AG09319 (cell line): ENCODE measurements at regions not wholly inside any gene's neighbourhood (a gene's known extent, or its start where the extent isn't known, plus 50 kb on each side); places are given as distances from the start of the nearest gene placed in this dataset.
"Not testable (repeated sequence)": the region's sequence is repeated elsewhere in the genome, so short reads cannot be mapped to it uniquely, and the experiment has no call there.

Source experiments
- DNase-seq: peaks from one replicate; pipeline ENCODE4 v3.0.0-alpha.2; 2010; ENCODE audit warnings: low read depth; ENCODE audit errors: extremely low read depth
- TF ChIP-seq, protein P1 (sequence below): IDR thresholded peaks from 2 replicates; pipeline ENCODE4 v1.5.1; 2011; ENCODE audit warnings: low read depth, mild to moderate bottlenecking, inconsistent platforms, low read length, moderate library complexity

DNA sequence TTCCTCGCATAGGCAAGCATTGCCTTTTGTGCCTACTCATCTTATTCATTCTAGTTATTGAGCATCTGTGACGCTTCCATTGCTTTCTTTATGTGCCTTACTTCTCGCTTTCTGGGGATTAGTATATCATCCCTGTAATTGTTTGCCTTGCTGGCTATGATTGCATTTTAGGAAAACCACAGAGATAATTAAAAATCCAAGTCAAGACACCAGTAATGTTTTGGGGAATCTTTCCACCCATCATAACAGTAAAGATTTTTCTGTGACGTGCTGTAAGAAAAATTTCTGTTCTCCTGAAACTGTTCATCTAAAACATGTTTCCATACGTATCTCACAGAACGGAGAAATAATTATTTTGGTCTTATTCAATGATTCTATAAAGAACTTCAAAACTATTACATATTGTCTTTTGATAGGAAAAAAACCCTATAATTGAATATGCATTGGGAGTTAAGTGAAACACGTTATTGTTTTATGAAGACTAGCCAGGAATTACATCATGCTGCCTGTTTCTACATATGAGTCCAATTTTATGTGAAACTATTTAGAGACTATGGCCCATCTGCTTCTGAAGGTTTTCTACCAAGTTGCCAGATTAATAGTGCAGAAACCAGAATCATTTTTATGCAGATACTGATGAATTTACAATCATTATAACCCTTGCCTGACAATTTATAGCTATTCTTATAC, 133.7 kb upstream of the FIBIN start:
- DNase-seq = no peak
- TF ChIP-seq, protein P1, sequence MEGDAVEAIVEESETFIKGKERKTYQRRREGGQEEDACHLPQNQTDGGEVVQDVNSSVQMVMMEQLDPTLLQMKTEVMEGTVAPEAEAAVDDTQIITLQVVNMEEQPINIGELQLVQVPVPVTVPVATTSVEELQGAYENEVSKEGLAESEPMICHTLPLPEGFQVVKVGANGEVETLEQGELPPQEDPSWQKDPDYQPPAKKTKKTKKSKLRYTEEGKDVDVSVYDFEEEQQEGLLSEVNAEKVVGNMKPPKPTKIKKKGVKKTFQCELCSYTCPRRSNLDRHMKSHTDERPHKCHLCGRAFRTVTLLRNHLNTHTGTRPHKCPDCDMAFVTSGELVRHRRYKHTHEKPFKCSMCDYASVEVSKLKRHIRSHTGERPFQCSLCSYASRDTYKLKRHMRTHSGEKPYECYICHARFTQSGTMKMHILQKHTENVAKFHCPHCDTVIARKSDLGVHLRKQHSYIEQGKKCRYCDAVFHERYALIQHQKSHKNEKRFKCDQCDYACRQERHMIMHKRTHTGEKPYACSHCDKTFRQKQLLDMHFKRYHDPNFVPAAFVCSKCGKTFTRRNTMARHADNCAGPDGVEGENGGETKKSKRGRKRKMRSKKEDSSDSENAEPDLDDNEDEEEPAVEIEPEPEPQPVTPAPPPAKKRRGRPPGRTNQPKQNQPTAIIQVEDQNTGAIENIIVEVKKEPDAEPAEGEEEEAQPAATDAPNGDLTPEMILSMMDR = no peak

DNA sequence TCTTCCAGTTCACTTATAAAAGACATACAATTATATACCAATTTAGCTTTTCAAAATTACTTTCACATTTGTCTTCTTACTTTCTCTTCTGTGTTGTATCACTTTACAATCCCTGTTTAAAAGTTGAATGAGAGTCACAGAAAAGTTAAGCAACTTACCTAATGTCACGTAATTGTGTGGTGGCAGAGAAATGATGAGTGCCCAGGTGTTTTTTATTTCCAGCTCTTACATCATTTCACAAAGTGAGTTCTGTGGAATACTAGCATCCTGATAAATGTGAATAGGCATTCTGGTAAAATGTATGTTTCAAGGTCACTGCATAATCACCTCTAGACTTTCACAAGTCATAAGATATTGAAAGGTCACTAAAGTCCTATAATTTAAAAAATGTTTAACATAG, 133.0 kb upstream of the FIBIN start:
- TF ChIP-seq, protein P1 = no peak
- no peak for DNase-seq

DNA sequence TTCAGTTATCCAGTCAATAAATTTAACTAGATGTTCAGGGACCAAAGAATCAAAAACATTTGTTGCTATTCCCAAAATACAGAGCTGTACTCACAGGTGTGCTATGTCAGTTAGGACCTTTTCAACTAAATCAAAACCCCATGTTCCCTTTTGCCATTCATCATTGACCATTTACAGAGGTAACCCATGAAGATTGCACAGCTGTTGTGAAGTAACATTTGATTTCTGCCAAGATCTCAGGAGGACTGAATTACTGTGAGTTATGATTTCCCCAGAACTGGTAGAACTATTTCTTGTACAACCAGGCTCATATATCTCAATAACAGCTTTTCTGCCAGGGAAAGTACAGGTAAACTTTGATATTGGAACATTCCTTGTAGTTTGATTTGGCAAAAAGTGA, 131.1 kb upstream of the FIBIN start:
- no peak for DNase-seq
- TF ChIP-seq, protein P1 = no peak

DNA sequence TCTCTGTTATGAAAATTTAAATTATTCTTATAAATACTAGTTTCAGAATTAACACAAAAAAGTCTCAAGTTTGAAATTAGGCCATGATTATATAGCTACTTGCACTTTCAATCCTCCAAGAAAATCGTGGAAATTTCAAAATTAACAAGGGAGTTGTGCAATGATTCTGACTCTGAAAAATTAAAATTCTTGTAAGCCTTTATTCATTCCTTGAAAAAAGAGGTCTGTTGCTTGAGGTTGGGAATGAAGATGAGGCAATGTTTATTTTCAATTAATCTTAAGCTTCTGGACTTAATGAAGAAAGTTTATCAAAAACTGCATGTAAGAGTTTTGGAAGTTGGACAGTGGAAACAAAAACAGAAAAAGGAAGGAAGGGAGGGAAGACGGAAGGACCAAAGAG, 128.2 kb upstream of the FIBIN start:
- DNase-seq = no peak

DNA sequence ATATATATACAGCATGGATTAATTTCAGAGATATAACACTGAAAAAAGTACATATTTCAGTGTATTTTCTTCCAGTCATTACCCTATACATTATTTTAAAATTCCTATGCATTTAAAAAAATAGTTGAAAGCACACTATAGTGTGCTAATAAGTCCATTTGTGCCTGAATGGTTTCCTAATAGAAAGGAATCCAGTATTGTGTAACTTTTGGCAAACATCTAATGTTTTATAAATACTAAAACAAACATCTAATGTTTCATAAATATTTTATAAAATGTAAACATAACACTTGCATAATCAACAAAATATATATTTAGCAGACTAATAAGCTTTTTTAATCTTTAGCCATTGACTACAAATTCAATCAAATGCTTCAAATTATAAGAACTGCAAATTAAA, 126.6 kb upstream of the FIBIN start:
- no peak for DNase-seq
- TF ChIP-seq, protein P1 = no peak

More for the DNA sequence above, 128.2 kb upstream of the FIBIN start:
- TF ChIP-seq, protein P1 = no peak

DNA sequence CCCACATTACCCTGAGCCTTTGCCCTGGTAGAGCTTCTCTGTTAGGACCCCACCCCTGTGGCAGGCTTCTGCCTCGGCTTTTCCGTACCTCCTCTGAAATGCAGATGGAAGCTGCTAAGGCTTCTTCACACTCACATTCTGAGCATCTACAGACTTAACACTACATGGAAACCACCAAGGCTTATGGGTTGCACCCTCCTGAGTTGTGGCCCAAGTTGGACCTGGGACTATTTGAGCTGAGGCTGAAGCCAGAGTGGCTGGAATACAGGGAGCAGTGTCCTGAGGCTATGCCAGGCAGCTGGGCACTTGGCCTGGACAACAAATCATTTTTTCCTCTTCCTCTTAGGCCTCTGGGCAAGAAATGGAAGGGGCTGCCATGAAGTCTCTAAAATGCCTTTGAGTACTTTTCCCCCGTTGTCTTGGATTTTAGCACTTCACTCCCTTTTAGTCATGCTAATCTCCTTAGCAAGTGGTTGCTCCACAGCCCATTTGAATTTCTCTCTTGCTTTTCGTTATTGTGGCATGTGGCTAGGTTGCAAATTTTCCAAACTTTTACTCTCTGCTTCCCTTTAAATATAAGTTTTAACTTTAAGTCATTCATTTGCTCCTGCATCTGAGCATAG, 114.8 kb upstream of the FIBIN start:
- no peak for DNase-seq
- TF ChIP-seq, protein P1 = no peak

DNA sequence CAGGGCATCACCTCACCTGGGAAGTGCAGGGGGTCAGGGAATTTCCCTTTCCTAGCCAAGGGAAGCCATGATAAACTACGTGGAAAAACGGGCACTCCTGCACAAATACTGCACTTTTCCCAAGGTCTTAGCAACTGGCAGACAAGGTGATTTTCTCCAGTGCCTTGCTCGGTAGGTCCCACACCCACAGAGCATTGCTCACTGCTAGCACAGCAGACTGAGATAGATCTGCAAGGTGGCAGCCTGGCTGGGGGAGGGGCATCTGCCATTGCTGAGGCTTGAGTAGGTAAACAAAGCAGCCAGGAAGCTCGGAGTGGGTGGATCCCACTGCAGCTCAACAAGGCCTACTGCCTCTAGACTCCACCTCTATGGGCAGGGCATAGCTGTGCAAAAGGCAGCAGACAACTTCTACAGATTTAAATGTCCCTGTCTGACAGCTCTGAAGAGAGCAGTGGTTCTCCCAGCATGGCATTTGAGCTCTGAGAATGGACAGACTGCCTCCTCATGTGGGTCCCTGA, 111.5 kb upstream of the FIBIN start:
- DNase-seq = not testable (repeated sequence)

DNA sequence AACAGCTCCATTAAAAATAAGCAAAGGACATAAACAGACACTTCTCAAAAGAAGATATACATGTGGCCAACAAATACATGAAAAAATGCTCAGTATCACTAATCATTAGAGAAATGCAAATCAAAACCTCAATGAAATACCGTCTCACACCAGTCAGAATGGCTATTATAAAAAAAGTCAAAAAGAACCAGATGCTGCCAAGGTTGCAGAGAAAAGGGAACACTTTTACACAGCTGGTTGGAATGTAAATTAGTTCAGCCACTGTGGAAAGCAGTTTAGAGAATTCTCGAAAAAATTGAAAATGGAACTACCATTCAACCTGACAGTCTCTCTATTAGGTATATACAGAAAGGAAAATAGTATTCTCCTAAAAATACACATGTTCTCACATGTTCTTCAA, 102.4 kb upstream of the FIBIN start:
- DNase-seq = no peak
- TF ChIP-seq, protein P1 = no peak
